LoVo (cell line): ENCODE measurements at regions not wholly inside any gene's neighbourhood (a gene's known extent, or its start where the extent isn't known, plus 50 kb on each side); places are given as distances from the start of the nearest gene placed in this dataset.
"Not testable (repeated sequence)": the region's sequence is repeated elsewhere in the genome, so short reads cannot be mapped to it uniquely, and the experiment has no call there.

Experiments
- DNase-seq: peaks from one replicate; pipeline ENCODE4 v3.0.0-alpha.2; 2016; ENCODE audit warnings: low spot score

DNA sequence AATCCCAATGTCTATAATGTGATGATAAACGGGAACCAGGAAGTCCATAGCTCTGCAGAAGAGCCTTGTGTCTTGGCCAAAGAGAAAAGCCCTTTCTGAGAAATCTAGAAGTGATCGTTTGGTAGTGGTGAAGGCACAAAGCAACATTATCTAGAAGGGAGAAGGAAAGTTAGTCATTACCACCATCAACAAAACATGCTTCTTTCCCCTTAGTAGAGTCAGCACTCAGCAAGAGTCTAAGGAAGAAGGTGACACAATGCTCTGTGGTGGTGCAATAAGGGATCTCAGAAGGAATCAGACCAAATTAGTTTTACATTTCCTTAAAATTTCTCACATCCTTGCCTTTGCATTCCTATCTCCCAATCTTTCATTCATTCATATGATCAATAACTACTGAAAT is 134.4 kb upstream of the PRDX6 start:
- no peak for DNase-seq

DNA sequence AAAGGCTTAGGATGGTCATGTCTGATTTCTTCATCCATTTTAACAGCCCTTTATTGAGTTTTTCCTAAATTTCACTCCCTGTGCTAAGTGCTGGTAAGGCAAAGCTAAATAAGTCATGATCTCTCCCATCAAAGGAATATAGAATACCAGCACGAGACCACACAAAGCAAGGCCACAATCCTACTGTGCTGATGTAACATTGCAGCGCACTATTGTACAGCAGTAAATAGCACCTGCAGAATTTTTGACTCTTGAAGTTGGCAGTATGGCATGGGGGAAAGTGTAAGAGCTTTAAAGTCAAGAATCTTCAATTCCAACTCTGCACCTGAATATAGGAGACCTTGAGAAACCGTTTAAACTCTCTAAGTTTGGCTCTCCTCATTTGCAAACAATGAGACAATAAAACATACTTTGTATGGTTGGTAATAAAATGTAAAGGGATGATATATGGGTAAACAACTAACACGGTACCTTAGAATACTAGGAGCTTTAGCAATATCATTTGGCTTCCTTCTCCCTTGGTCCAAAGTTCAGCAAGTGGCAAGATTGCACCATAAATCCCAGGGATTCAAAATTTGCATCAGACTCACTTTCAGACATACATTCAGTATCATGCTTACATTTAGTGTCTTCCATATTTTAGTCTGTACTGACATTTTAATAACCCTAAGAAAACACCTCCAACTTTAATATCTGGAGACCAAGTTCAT is 132.9 kb upstream of the PRDX6 start:
- DNase-seq, result no peak

DNA sequence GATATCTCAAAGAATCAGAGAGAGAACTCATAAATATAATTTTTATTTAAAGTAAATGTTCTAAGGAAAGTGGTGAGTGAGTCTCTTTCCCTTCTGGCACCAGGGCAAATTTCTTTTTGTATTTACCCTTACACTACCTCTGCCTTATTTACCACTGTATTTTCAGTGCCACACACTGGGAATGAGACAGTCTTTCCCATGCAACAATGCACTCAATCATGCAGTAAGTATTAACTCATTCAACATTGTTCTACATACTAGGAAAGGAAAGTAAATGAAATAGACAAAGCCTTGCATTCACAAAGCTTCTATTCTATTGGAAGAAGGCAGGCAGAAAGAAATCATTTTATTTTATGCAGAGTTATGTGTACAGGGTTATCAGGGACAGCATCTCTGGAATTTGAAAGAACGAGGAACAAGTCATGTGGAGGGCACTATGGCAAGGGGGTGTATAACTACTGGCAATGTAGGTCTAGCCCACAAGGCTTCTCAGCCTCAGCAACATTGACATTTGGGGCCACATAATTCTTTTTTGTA is 129.8 kb upstream of the PRDX6 start:
- DNase-seq, result no peak

DNA sequence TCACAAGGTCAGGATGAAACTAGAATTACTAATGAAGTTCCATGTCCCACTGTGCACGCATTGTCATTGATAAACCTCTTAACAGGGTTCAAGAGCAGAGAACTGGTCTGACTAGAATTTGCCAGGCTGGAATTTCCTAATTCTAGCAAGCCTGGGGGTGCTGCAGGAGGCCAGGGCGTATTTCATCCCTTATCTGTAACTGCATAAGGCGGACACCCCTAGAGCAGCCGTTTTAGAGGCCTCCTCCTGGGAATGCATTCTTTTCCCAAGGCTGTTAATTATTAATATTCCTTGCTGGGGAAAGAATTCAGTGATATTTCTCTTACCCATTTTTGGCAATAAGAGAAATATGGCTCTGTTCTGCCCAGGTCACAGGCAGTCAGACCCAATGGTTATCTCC is 124.5 kb upstream of the PRDX6 start:
- not testable (repeated sequence) for DNase-seq

DNA sequence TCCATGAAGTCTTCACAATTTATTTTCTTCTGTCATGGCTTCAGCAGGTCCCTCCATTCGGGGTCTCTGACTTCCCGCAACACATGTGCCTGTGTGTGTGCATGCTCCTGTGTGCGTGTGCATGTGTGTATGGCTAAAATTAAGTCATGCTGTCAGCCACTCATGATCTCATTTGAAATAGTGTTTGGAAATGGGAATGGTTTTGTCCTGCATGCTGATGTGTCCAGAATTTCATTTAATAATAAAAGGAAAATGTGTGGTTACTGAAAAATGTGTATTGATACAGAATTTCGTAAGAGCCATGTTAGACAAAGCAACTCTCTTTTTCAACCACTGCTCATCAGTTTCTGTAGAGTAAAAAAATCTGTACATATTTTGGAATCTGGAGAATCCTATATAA is 123.8 kb upstream of the PRDX6 start:
- DNase-seq, result no peak

DNA sequence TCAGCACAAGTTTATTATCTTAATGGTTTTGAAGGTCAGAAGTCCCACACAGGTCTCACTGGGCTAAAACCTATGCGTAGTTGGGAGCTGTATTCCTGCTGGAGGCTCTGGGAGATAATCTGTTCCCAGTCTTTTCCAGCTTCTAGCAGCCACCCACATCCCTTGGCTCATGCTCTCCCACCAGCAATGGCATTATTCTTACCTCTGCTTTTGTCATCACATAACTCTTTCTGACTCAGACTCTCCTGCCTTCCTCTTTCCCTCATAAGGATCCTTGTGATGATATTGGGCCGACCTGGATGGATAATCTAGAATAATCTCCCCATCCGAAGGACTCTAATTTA is 122.2 kb upstream of the PRDX6 start:
- no peak for DNase-seq

DNA sequence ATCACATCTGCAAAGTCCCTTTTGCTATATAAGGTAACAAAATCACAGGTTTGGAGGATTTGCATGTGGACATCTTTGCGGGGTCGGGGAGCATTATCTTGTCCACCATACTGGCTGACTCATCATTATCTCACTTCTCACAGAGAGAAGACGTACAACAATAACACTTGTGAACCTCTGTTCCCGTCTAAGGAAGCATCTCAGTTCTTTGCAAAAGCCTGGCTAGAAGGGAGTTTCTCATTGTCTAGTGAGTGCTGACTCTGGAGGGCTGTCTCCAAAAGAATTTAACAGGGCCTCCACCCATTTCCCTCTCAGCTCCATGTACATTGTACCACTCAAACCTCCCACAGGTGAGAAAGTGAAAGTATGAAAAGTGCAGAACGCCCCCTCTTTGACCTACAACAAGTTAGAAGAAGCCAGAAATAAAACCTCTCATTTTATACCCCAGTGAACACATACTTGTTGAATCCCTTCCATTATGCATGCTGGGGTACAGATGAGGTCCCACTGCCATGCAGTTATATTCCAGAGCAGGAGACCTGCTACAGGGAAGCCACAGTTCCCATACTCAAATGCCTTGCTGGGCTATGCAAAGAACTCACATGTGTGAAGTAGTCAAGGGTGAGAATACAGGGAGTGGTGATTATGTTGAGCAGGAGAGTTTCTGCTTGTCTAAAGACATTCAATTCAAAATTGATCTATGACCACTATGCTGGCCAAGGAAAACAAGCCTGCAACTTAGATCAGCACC is 121.7 kb upstream of the PRDX6 start:
- DNase-seq, result no peak

DNA sequence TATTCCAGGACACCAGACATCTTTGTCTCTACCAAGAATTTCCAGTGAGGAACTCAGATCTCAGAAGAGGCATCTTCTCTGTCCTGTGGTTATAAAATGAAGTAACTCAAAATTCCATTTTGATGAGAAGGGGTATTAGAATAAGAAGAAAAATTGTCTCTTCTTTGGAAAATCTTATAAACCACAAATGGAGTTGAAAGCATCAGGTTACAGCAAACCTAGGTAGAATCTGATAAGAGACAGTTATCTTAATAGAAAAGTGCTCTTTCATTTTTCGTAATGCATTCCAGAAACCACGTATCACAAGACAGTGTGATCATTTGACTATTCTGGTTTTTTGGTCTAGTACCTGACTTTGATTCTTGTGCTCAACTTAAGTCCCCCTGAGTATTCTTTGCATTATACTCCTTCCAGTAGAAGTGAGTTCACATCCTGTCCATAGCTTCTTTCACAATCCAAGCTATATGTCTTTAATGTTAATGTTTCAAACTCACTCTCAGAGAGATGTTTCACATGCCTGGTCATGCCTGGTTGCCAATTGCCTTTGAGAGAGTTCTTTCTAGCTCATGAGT is 120.9 kb upstream of the PRDX6 start:
- no peak for DNase-seq

DNA sequence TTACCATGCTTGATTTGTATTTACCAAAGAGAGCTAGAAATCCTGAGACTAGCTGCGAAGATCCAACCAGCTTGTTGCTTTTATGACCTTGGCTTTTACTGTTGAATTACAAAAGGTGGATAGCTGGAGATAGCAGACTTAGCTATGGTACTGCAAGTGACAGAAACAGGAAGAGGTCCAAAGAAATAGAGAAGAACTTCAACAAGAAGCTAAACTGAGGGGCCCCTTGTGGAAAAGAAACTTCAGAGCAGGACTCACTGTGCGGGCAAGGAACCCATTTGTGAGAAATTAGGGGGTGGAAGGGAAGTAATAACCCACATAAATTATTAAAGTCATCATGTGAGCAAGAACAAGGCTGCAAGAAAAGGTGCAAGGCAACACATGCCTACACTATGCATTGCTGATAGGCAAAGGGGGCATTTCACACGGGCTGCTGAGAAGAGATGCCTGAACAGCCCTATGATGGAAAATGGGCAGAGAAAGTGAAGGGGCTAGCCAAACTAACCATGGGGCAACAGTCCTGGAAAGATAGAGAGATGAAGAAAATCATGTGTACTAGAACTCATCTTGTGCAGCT is 116.6 kb upstream of the PRDX6 start:
- DNase-seq, result no peak

DNA sequence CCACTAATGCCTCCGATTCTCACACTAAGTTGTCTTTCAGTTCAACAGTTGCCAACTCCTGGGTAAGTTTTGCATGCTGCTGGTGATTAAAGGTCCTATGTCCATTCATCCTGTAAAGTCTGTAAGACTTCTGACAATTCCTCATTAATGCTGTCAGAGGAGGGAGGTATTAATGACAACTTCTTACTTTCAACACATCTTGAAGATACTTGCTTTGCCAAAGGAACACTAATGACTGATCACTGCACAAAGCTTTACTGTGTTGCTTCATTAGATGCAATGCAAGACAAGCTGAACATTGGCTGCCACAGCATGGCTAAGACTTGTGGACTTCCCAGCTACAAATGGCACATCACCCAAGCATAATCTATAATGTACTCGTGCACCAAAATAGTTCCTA is 114.6 kb upstream of the PRDX6 start:
- no peak for DNase-seq

DNA sequence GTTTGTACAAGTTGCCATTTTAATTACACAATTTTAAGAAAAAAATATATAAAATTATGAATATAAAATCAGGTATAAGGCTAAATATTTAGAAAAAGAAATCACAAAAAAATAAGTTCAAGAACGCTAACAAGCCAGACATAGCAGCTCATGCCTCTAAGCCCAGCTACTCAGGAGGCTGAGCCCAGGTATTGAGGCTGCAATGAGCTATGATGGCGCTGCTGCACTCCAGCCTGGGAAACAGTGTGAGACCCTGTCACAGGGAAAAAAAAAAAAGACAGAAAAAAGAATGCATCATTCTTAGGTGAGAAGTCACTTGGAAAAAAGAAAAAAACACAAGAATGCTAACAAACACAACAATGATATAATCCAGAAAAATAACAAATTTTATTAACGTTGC is 112.3 kb upstream of the PRDX6 start:
- DNase-seq, result no peak

DNA sequence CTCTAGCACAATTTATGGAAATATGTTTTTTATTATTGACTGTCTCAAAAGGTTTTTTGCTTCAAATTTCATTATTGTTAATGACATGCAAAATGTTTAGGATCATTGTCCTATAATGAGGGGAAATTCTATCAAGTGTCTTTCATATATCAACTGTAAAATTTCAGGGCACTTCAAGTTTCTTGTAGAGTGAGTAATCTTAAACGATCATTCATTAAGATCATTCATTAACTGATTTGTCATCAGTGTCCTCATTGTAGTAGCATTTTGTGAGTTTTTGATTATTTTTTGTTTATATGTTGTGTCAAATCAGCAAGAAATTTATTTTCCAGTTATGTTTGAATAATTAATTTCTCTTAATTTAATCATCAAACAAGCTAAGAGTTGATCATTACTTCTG is 111.8 kb upstream of the PRDX6 start:
- no peak for DNase-seq

DNA sequence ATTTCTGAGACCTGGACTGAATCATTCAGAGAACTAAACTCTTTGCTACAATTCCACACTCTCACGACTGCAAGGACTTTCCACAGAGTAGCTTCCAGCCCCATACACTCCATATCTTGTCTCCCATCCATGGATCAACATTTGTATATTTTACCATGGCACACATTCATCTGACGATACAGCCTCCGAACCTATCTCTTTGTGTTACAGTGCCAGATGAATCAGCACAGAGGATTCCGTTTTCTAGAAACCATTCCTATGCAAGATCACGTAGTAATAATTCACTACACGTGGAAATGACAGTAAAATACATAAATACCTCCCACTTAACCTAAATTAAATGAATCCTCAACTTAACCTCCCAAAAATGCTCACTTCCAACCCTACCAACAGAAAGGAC is 110.0 kb upstream of the PRDX6 start:
- no peak for DNase-seq

DNA sequence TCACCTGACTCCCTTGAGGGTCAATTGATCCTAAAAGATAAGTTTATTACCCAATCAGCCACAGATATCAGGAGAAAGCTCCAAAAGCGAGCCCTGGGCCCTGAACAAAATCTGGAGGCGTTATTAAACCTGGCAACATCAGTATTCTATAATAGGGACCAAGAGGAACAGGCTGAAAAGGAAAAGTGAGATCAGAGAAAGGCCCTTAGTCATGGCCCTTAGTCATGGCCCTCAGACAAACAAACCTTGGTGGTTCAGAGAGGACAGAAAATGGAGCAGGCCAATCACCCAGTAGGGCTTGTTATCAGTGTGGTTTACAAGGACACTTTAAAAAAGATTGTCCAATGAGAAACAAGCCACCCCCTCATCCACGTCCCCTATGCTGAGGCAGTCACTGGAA is 106.5 kb upstream of the PRDX6 start:
- not testable (repeated sequence) for DNase-seq

DNA sequence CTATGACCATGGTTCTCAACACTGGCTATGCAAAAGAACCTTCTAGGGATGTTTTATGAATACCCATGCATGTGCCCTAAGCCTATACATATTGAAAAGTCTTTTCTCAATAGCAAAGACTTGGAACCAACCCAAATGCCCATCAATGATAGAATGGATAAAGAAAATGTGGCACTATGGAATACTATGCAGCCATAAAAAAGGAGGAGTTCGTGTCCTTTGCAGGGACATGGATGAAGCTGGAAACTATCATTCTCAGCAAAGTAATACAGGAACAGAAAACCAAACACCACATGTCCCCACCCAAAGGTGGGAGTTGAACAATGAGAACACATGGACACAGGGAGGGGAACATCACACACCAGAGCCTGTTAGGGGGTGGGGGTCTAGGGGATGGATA is 101.1 kb upstream of the PRDX6 start:
- DNase-seq, result not testable (repeated sequence)

DNA sequence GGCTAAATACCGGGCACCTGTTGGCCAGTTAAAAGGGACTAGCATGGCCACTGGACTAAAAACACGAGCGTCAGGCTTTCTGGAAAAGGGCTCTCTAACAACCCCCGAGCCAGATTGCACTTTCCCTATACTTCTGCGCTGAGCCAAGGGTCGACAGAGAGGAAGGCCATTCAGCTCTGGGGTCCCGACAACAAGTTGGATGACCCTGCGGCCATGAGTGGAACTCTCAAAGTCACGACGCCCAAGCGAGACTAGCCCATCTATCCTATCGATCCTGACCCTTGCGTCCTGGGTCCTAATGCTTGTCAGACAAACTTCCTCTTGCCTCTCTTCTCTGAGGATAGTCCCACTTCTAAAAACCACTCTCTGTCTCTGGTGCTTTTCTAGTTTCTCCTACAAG is 99.9 kb upstream of the PRDX6 start:
- no peak for DNase-seq

DNA sequence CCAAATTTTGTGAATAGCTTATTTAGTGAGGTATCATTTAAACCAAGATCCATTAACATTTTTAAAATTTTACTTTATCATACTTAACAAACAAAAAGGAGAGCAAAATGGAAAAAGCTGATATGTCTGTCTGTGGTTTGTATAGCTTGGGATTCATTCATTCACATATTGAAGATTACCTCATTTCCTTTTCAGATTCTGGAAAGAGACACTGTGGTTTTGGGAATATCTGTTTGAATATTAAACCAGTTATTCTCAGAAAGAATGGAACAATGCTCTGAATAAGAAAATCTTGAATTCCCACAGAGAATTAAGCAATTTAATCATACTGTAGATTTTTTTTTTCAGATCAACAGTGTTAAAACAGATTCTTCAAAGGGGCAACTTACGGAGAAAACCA is 93.8 kb upstream of the PRDX6 start:
- DNase-seq, result no peak

DNA sequence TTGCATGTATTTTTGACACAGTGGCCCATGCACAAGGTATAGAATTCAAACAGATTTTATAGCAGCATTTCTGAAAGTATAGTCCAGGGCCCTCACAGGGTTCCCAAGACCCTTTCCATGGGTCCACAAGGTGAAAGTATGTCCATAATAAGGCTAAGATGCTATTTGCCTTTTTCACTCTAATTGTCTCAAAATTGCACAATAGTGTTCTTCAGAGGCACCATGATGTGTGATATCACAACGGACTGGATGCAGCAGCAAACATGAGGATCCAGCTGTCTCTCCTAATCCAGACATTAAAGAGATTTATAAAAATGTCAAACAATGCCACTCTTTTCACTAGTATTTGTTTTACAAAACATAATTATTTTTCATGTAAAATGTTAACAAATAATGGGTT is 88.8 kb upstream of the PRDX6 start:
- no peak for DNase-seq

DNA sequence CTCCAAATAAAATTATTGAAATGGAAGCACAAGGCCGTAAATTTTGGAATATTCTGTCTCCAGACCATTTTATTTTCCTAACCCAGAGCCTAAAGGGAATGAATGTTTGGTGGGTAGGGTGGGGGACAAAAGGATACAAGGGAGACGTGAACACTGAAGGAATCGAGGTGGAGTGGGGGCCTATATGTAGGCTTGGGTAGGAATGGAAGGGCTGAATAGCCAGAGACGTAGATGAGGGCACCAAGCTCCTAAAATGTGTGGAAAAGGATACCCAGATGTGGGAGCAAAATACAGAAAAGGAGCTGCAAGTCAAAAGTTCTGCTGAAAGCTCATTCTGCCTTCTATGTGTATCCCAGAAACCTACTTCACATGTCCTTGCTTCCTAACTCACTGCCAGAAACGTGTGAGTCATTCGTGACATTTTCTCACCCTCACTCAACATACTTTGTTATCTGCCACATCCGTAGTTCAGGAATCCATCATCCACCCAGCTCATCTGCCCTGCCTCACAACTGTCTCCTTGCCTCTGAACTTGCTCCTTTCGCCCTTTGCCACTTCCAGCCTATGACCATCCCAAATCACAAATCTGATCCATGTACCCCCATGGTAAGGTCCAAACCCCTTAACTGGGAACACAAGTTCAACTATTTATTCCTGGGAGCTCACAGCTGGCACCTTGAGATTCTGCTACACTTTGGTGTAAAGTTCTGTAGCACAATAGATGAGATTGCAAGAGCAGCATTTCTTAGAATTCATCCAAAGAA is 84.1 kb upstream of the PRDX6 start:
- DNase-seq, result no peak

DNA sequence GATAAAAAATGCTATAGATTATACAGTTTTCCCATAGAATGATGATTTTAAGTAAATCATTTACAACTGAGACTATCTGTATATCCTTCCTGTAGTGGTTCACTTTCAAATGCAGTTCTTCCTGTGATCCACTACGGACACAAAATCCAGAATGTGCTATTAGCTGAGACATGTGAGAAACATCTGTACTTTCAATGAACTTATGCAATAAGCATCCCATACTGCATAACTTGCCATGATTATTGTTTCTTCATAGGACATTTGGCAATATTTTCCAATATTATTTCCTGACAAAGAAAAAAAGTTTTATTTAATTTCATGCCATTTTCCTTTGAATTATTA is 83.5 kb upstream of the PRDX6 start:
- DNase-seq, result no peak

DNA sequence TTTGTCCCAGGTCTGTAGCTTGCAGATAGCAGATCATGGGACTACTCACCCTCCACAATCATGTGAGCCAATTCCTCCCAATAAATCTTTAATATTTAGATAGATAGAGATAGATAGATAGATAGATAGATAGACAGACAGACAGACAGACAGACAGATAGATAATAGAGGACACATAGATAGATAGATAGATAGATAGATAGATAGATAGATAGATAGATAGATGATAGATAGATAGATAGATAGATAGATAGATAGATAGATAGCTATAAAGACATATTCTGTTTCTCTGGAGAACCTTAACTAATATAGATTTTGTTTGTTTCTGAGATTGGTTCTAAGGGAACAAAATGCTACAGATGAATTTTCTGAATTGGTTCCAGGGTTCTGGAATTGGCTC is 82.3 kb upstream of the PRDX6 start:
- not testable (repeated sequence) for DNase-seq

DNA sequence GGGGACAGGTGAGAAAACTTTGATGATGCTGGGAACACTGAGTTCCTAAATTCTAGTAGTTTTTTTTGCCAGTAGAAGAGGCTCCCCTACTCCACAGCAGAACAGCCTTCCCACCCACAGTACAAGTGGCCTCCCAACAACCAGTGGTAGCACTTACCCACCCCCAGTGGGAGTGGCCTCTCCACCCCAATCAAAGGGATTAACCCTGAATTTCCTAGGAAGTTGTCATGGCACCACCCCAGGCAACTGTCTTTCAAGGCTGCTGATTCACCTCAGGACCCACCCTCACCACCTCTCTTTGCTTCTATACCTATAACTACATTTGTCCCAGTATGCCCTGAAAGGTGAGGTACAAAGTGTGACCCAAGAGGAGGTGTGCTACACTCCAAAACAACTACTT is 81.4 kb upstream of the PRDX6 start:
- no peak for DNase-seq
